GM19372 (cell line): ENCODE measurements at regions not wholly inside any gene's neighbourhood (a gene's known extent, or its start where the extent isn't known, plus 50 kb on each side); places are given as distances from the start of the nearest gene placed in this dataset.

Source experiments
- ATAC-seq: cut with Tn5 transposase; IDR thresholded peaks from one replicate; pipeline ENCODE4 v1.9.1; 2021; ENCODE audit warnings: mild to moderate bottlenecking, low read depth, moderate library complexity; ENCODE audit not compliant: unreplicated experiment

DNA sequence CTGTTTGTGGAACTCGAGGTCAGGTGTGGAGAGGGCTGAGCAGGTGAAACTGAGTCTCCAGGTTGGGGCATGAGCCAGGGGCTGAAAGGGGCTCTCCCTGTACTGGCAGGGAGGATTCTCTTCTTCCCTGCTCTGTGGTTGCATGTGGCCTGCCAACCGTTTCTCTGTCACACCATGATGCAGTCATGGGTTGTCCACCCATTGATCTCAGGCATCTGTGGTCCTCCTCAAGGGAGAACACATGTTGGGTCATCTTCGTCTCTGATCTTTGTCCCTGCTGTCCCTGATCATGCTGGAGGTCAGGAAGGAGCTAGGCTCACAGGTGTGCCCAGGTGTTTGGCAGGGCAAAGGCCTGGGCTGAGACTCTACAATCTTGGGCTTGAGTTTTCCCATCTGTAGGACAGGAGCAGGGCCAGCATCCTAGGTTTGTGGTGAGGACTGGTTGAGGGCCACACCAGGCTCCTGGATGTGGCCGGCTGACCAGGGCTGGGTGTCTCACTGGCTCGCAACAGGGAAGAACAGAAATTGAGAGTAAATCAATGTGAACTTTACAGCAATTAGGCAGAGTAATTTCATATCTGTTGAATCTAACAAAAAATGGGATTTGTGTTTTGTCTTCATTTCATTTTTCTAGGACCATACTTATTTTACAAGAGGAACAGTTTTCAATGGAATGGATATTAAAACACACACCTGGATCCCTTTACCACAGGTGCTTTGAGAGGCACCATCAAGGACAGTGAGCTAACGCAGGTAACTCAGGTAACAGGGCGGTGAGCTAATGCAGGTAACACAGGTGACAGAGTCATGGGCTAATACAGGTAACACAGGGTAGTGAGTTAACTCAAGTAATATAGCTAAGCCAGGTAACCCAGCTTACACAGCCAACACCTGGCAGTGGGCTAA, 58.5 kb upstream of the IGFBP3 start:
- no peak for ATAC-seq

DNA sequence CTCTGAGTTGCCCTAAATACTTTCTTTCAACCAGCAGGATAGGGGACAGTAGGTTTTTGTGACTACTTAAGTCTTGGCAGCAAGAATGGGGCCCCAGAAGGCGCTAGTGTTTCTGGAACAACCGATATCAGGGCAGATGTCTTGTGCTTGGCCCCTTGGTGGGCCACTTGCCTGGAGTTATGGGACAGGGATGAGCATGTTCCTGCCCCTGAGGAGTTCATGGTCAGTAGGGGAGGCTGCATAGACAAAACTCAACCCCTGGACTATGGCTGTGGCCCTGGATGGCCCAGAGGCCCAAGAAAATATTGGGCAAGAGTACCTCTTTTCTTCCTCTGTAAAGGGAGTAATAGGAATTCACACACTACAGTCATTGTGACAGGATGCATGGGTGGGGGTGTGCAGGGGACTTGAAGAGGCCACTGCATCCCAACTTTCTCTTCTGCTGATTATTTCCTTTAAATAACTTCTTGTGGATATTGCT, 57.7 kb upstream of the IGFBP3 start:
- no peak for ATAC-seq

DNA sequence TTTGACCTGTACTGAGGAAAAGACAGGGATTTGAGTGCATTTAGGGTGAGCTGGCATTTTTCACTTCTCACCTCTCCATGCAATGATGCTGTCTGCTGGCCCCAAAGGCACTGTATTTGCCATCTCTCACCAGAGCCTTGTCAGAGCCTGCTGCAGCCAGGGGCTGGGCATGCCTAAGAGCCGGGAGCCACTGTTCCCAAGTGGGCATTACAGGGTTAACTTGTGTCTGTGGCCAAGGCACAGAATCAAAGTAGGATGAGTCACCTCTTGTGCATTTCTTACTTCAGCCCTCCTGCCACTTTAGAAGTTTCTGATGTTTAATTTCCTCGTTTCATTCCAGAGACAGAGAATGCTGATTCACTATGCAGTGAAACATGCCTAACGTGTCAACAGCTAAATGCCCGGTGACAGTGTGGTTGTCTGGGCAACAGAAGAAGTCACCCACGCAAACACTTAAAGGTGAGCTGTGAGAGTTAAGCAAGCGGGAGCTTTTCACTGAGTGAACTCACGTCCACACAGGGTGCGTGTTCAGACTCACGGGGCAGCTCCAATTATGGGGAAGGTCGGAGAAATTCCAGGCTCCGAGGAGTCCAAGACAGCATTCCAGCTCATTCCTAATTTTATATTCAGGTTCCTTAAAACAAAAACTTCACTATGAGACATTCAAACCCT, 57.1 kb upstream of the IGFBP3 start:
- ATAC-seq: no peak

DNA sequence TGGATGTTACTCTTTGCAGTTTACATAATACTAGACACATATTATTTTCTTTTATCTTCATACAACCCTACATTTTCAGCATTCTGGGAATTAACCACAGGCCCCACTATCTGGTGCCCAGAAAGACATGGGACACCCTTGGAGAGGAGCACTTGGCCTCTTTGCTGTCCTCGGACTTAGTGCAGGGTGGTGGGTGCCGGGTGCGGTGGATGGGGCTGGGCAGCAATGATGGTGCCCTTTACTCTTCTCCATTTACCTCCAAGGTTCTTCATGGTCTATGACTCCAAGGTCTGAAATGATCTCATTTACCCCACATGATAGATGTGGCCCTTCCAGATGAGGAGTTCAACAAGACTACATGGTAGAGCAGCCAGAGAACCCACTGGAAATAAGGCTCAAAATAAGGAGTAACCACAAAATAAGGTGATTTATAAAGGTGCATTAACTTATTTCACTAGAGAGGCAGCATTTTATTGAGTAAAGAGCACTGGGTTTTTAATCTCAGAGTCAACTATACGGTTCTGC, 56.2 kb upstream of the IGFBP3 start:
- ATAC-seq: no peak

DNA sequence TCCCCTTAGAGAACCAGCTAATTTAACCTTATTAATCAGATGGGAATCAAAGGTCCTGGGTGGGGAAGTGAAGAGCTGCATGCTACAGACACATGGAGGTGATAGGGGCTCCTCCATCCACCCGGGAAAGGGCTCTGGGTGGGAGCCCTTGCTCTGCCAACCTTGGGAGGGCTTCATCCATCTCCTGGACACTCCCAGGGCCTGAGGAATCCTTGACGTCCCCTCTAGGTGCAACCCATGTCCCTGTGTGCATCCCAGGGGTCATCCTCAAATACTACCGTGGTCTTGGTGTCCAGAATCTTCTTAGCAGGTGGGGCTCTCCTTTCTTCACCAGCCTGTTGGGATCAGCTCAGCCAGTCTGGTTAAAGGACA, 55.4 kb upstream of the IGFBP3 start:
- no peak for ATAC-seq

DNA sequence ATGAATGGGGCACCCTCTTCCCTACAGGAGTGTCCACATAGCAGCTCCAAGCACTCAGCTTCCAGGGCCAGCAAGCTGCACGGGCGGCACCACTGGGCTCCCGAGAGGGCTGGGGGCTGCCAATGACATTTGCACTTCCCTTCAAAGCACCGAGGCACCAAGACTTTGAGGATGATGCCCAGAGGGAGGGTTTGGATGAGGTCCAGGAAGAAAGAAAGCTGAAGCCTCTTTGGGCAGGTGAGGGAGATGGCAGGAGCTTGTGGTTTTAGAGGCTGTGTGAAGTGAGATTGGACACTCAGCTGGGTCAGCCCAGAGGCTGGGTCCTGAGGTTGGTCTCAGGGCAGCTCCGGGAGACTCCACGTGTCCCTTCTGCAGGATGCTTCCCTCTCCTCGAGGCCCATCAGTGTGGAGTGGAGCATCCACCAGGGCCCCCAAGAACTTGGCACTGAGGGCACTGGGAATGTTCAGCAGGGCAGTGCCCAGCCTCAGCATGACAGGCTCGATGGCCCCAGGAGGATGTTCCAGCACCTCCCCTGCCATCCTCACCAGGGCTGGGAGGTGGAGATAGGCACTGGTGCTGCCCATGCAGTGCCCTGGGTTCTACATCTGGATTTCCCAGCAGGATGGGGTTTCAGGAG, 54.9 kb upstream of the IGFBP3 start:
- ATAC-seq: no peak

DNA sequence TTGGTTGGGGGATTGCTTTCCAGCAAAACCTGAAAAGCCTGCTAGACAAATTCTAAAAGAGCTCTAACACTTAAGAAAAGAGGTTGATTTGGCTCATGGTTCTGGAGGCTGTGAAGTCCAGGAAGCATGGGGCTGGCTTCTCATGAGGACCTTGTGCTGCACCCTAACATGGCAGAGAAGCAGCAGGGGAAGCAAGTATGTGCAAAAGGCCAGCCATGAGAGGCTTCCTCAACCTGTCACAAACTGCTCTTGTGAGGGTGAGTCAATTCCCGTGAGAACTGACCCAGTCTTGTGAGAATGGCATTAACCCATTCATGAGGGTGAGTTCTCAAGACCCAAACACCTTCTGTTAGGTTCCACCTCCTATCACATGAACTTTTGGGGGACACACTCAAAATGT, 54.3 kb upstream of the IGFBP3 start:
- ATAC-seq: no peak

DNA sequence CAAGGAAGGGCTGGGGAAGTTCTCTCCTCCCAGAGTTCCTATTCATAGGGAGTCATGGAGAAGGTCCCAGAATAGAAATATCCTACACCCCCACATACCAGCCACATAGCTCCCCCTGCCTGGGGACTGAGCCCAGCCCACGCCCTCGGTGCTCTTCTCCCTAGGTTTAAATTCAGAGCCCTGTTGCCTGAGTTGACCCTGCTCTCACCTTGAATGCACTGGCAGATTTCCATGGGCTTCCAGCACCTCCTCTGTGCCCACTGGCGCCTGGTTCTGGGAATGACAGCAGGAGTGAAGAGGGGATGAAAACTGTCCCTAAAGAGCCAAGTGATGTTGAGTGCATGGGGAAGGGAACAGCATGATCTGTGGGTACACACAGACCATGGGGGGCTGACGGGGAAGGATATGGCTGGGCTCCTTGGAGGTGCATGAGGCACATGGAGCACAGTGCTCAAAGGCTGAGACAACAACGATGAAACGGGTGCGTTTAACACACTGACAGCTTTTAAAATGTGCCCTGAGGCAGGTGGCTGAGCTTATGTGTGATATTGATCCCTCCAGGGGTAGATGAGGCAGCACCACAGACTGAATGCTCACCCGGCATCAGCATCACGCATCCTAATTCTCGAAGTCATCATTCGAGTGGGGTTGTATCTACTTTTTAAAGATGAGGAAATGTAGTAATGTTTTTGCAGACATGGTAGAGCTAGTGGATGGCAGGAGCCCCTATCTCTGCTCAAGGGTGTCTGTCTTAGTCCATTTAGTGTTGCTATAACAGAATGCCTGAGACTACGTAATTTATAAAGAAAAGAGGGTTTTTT, 53.7 kb upstream of the IGFBP3 start:
- no peak for ATAC-seq

DNA sequence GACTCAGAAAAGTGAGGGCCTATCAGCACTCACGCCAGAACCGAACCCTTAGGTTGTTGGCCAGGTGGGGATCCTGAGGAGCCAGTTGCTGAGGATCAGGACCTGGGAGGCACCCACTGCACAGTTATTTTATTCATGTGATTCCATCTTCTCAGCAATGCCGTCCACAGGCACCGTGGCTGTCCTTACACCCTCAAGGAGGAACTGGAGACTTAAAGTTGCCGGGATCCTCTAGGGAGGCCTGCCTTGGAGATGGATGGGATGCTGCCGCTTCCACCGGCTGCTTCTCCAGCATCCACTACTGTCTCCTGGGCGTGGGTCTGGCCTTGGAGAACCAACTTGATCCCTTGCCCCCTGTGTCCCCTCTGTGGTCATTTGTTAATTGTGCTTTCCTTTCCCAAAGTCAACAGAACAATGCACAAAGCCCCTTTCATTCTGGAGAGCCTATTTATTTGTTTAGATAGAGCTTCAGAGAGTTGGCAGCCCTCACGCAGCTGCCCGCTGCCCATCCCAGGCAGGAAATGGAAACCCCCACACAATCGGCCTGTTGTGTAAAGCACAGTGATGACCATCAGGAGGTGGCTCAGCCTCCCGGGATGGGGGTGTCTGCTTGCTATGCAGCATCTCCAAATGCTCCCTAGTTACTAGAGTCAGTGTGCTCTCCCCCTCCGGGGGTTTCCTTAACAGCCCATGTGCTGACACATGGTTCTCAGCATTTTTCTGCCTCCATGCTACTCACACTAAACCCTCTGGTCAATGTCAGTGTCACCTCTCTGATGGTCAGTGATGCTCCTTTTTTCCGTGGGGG, 52.9 kb upstream of the IGFBP3 start:
- ATAC-seq: no peak

DNA sequence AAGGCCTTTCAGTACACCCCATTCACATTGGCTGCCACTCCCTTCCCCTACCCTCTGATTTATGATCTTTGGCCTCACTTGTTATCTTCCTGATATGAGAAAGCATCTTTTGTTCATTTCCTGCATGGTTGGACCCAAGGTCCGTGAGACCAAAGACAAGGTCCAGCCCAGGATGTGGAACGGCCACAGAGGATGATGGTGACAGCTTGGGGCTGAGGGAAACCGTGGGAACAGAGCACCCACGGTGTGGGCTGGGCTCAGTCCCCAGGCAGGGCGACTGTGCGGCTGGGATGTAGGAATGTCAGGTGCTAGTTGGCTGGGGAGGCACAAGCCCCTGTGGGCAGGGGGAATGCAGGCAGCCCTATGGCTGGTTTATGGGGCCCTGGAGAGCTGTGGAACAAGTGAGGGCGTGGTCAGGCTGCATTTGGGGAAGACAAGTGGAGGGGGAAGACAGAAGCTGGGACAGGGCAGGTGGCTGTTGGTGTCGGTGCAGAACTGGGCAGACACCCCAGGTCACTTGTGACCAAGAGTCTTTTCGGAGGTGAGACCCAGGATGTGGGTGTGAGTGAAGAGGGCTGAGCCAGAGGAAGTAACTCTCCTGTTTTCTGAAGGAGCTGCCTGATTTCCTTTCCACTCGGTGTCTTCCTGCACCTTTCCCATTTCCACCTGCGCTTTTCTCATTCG, 51.7 kb upstream of the IGFBP3 start:
- ATAC-seq: no peak

DNA sequence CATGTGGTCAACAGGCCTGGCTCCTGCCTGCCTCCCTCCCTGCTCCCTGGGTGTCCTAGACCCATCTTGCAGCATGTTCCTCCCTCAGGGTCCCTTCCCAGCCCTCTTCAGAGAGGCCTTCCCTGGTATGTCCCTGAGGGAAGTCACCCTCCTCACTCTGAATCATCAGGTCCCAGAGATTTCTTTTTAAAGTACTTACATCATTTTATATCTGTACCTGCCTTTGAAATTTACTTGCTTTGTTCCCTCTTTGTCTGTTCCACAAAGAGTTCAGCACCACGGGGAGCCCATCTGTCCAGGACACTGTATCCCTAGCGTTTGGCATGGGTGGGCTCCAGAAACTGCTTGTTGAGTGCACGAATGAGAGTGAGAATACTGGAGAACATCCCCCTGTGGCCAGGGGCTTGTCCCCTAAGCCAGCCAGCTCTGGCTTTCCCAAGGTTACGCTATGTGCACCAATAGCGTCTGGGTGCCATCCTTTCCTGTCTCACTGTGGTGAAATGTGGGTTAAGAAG, 50.6 kb upstream of the IGFBP3 start:
- no peak for ATAC-seq

DNA sequence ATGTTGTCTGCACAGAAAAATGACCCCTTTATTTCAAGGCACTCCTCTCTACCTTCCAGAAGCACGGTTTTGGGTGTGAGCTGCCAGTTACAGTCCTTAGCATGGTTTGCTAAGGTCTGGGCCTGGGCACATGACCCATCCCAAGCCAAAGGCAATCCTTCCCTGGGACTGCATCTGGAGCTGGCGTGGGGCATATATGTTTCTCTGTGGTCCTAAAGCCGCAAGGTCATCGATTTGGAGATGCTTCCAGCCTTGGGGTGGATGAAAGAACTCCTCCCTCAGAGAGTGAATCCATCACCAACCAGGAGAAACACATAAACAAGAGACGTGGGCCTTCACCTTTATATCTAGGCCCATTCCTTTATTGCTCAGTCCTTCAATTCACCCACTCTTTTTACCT, 50.1 kb upstream of the IGFBP3 start:
- ATAC-seq: no peak
